GM06990 (cell line): ENCODE measurements at regions not wholly inside any gene's neighbourhood (a gene's known extent, or its start where the extent isn't known, plus 50 kb on each side); places are given as distances from the start of the nearest gene placed in this dataset.

Experiments used
- DNase-seq: peaks from one replicate; pipeline ENCODE4 v3.0.0-alpha.2; 2011; ENCODE audit not compliant: insufficient read length; ENCODE audit errors: extremely low read depth
- H3K27me3 ChIP-seq: replicated peaks from 2 replicates; pipeline ENCODE4 v1.6.0; 2011; ENCODE audit warnings: low read length; ENCODE audit not compliant: control insufficient read depth, insufficient read depth
- H3K36me3 ChIP-seq: 2 replicates; pipeline ENCODE4 v1.5.1; 2011; ENCODE audit warnings: low read length; ENCODE audit not compliant: control insufficient read depth, insufficient read depth
- H3K4me3 ChIP-seq: replicated peaks from 2 replicates; pipeline ENCODE4 v1.5.1; 2011; ENCODE audit warnings: low read depth, mild to moderate bottlenecking, control low read depth, low read length
- TF ChIP-seq, protein P1 (sequence below): IDR thresholded peaks from 2 replicates; pipeline ENCODE4 v1.5.1; 2011; ENCODE audit warnings: low read length, control low read depth, mild to moderate bottlenecking, inconsistent platforms; ENCODE audit not compliant: insufficient read depth, poor library complexity, severe bottlenecking

DNA sequence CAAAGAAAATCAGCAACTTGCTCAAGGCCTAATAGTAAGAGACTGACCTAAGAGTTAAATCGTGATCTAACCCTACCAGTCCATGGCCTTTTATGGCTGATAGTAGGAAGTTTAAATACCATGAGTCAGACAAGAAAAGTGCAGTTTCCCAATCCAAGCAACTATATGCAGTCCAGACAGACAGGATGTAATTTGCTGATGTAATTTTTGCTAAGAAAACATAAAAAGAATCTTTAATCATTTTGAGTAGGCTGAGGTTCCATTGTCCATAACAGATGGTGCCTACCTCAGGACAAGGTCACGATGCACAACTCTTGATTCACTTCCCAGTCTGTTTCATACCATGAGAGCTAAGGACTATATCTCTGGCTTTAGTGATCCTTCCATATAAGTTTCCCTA lies 317.5 kb upstream of the GRIA3 start:
- DNase-seq, result no peak
- Histone ChIP-seq H3K4me3 (no peak overlapping the region), H3K36me3 (no peaks in the 10 kb centered on the region), H3K27me3 (no peaks in the 10 kb centered on the region)
- TF ChIP-seq, protein P1, sequence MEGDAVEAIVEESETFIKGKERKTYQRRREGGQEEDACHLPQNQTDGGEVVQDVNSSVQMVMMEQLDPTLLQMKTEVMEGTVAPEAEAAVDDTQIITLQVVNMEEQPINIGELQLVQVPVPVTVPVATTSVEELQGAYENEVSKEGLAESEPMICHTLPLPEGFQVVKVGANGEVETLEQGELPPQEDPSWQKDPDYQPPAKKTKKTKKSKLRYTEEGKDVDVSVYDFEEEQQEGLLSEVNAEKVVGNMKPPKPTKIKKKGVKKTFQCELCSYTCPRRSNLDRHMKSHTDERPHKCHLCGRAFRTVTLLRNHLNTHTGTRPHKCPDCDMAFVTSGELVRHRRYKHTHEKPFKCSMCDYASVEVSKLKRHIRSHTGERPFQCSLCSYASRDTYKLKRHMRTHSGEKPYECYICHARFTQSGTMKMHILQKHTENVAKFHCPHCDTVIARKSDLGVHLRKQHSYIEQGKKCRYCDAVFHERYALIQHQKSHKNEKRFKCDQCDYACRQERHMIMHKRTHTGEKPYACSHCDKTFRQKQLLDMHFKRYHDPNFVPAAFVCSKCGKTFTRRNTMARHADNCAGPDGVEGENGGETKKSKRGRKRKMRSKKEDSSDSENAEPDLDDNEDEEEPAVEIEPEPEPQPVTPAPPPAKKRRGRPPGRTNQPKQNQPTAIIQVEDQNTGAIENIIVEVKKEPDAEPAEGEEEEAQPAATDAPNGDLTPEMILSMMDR, result no peak

DNA sequence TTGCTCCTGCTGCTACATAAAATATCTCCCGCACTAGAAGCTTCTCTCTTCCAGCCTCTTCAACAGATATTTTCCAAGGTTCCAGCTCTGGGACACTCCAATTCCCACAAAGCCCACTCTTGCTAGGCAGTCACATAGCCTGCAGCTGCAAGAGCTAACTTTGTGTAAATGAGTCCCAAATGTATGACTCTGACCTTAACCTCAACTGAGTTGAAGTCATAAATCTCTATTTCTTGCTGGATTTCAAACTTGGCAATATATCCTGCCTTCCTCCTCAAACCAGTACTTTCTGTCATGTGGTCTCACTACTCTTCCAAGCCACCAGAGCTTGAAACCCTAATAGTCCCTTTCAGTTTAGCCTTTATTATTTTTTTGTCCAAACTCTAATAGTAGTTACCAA lies 315.4 kb upstream of the GRIA3 start:
- Histone ChIP-seq H3K27me3 (no peaks in the 10 kb centered on the region), H3K4me3 (no peak overlapping the region), H3K36me3 (no peaks in the 10 kb centered on the region)
- TF ChIP-seq, protein P1, result no peak
- no peak for DNase-seq

DNA sequence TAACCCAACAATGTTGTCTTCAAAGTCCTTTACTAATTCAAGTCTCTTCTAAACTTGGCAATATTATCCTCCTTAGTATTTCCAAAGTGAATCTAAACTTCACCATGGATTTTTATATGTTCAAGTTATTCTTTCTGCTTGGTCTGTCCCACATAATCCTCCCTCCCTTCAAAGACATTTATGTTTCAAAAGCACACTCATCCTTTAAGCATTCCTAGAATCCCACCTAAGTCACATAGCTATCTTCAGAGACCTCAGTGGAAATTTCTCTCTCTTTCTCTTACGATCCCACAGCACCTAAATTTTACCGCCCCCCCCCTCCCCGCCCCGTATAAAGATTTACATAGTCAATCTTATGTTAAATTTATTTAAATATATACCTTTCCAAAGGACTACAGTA lies 314.9 kb upstream of the GRIA3 start:
- DNase-seq, result no peak
- Histone ChIP-seq H3K36me3 (no peaks in the 10 kb centered on the region), H3K27me3 (no peaks in the 10 kb centered on the region), H3K4me3 (no peak overlapping the region)
- TF ChIP-seq, protein P1, result no peak

DNA sequence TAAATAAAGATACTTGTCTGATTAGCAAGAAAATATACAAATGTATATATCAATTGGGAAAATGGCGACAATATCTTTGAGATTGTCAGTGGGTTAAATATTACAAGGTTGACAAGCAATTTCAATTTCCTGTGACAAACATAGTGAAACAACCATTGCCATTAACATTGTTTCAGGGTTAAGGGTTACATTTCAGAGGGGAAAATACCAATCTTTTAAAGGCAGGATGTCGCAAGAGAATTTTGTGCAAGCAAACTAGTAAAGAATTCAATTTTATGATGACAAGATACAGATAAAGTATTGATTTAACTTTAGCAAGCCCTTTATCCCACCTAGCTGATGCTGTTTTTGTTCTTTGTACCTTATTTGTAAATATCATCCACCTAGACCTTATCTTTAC lies 305.8 kb upstream of the GRIA3 start:
- TF ChIP-seq, protein P1, result no peak
- H3K36me3 ChIP-seq, result no peaks in the 10 kb centered on the region
- H3K4me3 ChIP-seq, result no peak overlapping the region
- no peaks in the 10 kb centered on the region for H3K27me3 ChIP-seq
- DNase-seq, result no peak

DNA sequence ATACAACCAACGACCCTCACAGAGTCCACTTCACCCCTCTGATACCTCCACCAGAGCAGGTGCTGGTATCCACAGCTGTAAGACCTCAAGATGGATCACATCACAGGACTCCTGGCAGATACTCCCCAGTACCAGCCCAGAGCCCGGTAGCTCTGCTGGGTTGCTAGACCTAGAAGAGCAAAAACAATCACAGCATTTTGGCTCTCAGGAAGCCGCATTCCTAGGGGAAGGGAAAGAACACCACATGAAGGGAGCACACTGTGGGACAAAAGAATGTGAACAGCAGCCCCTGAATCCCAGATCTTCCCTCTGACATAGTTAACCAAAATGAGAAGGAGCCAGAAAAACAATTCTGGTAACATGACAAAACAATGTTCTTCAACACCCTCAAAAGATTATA lies 303.1 kb upstream of the GRIA3 start:
- Histone ChIP-seq H3K4me3 (no peak overlapping the region), H3K27me3 (no peaks in the 10 kb centered on the region), H3K36me3 (no peaks in the 10 kb centered on the region)
- TF ChIP-seq, protein P1, result no peak
- no peak for DNase-seq

DNA sequence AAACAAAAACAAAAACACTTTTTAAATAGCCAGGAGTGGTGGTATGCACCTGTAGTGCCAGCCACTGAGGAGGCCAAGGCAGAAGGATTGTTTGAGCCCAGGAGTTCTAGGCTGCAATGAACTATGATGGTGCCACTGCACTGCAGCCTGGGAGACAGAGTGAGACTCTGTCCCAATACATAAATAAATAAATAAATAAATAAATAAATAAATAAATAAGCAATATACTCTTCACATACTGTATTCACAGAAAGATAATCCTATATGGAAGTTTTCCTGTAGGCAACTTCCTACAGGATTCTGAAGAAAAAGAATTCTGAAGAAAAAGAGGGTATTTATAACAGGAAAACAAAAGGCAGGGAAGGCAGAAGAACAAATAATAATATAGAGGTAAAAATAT lies 293.3 kb upstream of the GRIA3 start:
- Histone ChIP-seq H3K27me3 (no peaks in the 10 kb centered on the region), H3K4me3 (no peak overlapping the region), H3K36me3 (no peaks in the 10 kb centered on the region)
- TF ChIP-seq, protein P1, result no peak
- no peak for DNase-seq
